HG02571 (cell line): ENCODE measurements at regions not wholly inside any gene's neighbourhood (a gene's known extent, or its start where the extent isn't known, plus 50 kb on each side); places are given as distances from the start of the nearest gene placed in this dataset.
"Not testable (repeated sequence)": the region's sequence is repeated elsewhere in the genome, so short reads cannot be mapped to it uniquely, and the experiment has no call there.

Experiments
- ATAC-seq: cut with Tn5 transposase; IDR thresholded peaks from one replicate; pipeline ENCODE4 v1.9.1; 2021; ENCODE audit warnings: mild to moderate bottlenecking, moderate library complexity; ENCODE audit not compliant: unreplicated experiment

GRCh38 chr1:80629304-80629837, 1171.4 kb upstream of the ADGRL2 start:
- peak; percentile 58 for ATAC-seq

- ATAC-seq, result no peak
Observed at GRCh38 chr1:80624682-80625081, 1176.1 kb upstream of the ADGRL2 start.

- ATAC-seq, result no peak
Observed at GRCh38 chr1:80607064-80607463, 1193.7 kb upstream of the ADGRL2 start.

GRCh38 chr1:80594013-80594412, 1206.7 kb upstream of the ADGRL2 start:
- no peak for ATAC-seq

- no peak for ATAC-seq
Observed at GRCh38 chr1:80593197-80593596, 1207.5 kb upstream of the ADGRL2 start.

- ATAC-seq, result no peak
Observed at GRCh38 chr1:80582980-80583379, 1217.8 kb upstream of the ADGRL2 start.

GRCh38 chr1:80579055-80579454, 1221.7 kb upstream of the ADGRL2 start:
- ATAC-seq, result no peak

- ATAC-seq, result no peak
Observed at GRCh38 chr1:80566867-80567266, 1233.9 kb upstream of the ADGRL2 start.

GRCh38 chr1:80566123-80566522, 1234.6 kb upstream of the ADGRL2 start:
- ATAC-seq, result no peak

- ATAC-seq, result no peak
Observed at GRCh38 chr1:80565406-80565805, 1235.3 kb upstream of the ADGRL2 start.

- ATAC-seq, result no peak
Observed at GRCh38 chr1:80542231-80542630, 1258.5 kb upstream of the ADGRL2 start.

GRCh38 chr1:80540596-80540995, 1260.1 kb upstream of the ADGRL2 start:
- no peak for ATAC-seq

GRCh38 chr1:80540149-80540548, 1260.6 kb upstream of the ADGRL2 start:
- ATAC-seq, result no peak

GRCh38 chr1:80539298-80539697, 1261.4 kb upstream of the ADGRL2 start:
- ATAC-seq, result not testable (repeated sequence)

GRCh38 chr1:80536461-80536860, 1264.3 kb upstream of the ADGRL2 start:
- no peak for ATAC-seq

- no peak for ATAC-seq
Observed at GRCh38 chr1:80535466-80535865, 1265.3 kb upstream of the ADGRL2 start.

- no peak for ATAC-seq
Observed at GRCh38 chr1:80534606-80535360, 1266.0 kb upstream of the ADGRL2 start.

GRCh38 chr1:80533775-80534334, 1266.9 kb upstream of the ADGRL2 start:
- no peak for ATAC-seq

- ATAC-seq, result no peak
Observed at GRCh38 chr1:80533093-80533492, 1267.6 kb upstream of the ADGRL2 start.

- ATAC-seq, result no peak
Observed at GRCh38 chr1:80531182-80531581, 1269.6 kb upstream of the ADGRL2 start.

GRCh38 chr1:80529546-80529945, 1271.2 kb upstream of the ADGRL2 start:
- ATAC-seq, result no peak

- no peak for ATAC-seq
Observed at GRCh38 chr1:80523861-80524260, 1276.9 kb upstream of the ADGRL2 start.
